ENCODE measurements at regions not wholly inside any gene's neighbourhood (a gene's known extent, or its start where the extent isn't known, plus 50 kb on each side); places are given as distances from the start of the nearest gene placed in this dataset.
"Not testable (repeated sequence)": the region's sequence is repeated elsewhere in the genome, so short reads cannot be mapped to it uniquely, and the experiment has no call there.

GRCh38 chr11:24153337-24153736 is 343.5 kb upstream of the LUZP2 start:
- no peak for DNase-seq (ENCODE audit: low spot score)

- DNase-seq (ENCODE audit: low spot score): no peak
These were observed 341.1 kb upstream of the LUZP2 start for GRCh38 chr11:24155792-24156191.

- no peak for DNase-seq (ENCODE audit: low spot score)
These were observed 339.5 kb upstream of the LUZP2 start for GRCh38 chr11:24157316-24157715.

DNA sequence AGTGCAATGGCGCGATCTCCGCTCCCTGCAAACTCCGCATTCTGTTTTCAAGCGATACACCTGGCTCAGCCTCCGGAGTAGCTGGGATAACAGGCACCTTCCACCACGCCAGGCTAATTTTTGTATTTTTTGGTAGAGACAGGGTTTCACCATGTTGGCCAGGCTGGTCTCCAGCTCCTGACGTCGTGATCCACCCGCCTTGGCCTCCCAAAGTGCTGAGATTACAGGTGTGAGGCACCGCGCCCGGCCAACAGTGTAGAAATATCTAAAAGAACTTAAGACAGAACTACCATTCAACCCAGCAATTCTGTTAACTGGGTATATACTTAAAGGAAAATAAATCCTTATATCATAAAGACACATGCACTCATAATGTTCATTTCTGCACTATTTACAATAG is 335.3 kb upstream of the LUZP2 start:
- DNase-seq (ENCODE audit: low spot score): no peak

DNA sequence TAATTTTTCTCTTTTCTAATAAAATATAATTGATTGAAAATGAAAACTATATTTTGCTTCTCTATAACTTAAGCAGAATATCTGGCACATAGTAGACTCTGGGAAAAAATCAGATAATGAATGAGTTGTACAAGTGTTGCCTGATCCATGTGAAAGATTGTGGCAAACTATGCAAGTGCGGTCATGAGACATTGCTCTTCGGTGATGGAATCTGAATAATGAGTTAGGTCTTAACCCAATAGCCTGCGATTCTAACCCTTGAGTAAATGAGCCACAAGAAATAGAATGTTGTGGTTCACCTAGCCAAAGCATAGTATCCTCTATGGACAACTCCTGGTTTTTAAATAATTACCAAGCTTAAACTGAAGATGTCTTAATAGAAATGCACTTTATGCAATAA is 333.7 kb upstream of the LUZP2 start:
- no peak for DNase-seq (ENCODE audit: low spot score)

DNA sequence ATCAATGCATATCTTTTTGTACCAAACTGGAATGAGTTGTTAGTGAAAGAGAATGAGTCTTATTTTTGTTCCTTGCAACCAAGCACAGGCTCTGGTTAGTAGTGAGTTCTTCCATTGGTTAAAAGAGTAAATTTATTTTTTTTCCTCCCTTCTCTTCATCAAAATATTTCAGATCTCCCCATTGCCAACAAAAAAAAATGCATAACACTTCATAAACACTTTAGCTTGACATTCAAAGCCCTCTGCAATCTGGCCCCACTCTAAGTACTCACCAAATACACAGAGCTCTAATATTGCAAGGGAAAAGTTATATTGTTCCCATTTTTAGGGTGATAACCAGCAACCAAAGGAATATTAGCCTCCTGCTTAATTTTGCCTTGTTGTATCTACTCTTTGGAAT is 333.0 kb upstream of the LUZP2 start:
- DNase-seq (ENCODE audit: low spot score): no peak

- DNase-seq (ENCODE audit: low spot score): no peak
These were observed 325.0 kb upstream of the LUZP2 start for GRCh38 chr11:24171869-24172268.

DNA sequence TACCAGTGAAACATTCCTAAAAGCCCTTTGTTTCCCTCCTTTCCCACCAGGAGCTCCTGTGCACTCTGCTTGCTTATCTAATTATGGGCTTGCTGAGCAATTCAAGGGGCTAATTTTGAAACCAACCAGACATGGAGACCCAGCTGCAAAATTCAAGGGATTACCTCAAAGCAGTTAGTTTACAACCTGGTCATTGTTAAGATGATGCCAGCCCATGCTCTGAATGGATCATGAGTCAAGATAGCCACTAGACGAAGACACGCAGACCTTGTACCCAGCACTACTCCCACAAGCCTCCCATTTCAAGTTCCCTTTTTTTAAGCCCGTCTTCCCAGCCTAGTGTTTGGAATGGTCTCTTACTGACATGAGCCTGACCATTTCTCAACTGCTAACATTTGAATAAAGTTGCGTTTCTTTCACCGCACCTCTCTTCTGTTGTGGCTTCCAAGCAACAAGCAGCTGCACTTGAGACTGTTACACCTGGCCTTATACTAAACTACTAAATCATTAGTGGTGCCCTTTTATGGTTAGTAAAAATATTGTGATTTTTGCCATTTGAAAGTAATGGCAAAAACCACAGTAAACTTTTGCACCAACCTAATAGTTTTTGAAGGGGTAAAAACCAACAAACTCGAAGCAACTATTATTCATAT is 315.3 kb upstream of the LUZP2 start:
- DNase-seq (ENCODE audit: low spot score): no peak

- DNase-seq (ENCODE audit: low spot score): not testable (repeated sequence)
These were observed 311.3 kb upstream of the LUZP2 start for GRCh38 chr11:24185535-24185934.

DNA sequence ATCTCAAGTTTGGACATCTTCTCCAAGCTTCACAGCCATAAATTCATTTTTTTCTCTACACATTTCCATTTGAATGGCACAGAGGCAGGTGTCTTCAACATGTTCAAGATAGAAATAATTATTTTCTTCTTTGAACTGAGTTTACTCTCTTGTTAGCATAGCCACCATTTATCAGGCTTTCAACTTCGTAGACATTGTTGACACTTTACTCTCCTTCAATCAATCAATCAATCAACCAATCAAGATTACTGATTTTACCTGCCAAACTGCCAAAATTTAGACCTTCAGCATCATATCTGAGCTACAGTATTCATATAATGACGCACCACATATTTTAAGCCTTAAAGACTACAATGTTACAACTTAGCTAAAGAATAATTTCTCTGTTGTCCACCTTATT is 300.1 kb upstream of the LUZP2 start:
- no peak for DNase-seq (ENCODE audit: low spot score)

GRCh38 chr11:24198481-24198880 is 298.4 kb upstream of the LUZP2 start:
- no peak for DNase-seq (ENCODE audit: low spot score)

GRCh38 chr11:24199461-24199860 is 297.4 kb upstream of the LUZP2 start:
- DNase-seq (ENCODE audit: low spot score): no peak

- no peak for DNase-seq (ENCODE audit: low spot score)
These were observed 290.8 kb upstream of the LUZP2 start for GRCh38 chr11:24206030-24206429.

- DNase-seq (ENCODE audit: low spot score): no peak
These were observed 290.3 kb upstream of the LUZP2 start for GRCh38 chr11:24206511-24206910.

- no peak for DNase-seq (ENCODE audit: low spot score)
These were observed 280.4 kb upstream of the LUZP2 start for GRCh38 chr11:24216488-24216887.

DNA sequence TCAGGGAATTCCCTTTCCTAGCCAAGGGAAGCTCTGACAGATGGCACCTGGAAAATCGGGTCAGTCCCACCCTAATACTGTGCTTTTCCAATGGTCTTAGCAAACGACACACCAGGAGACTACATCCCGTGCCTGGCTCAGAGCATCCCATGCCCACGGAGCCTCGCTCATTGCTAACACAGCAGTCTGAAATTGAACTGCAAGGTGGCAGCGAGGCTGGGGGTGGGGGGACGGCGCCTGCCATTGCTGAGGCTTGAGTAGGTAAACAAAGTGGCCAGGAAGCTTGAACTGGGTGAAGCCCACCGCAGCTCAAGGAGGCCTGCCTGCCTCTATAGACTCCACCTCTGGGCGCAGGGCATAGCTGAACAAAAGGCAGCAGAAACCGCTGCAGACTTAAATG is 279.5 kb upstream of the LUZP2 start:
- DNase-seq (ENCODE audit: low spot score): not testable (repeated sequence)

DNA sequence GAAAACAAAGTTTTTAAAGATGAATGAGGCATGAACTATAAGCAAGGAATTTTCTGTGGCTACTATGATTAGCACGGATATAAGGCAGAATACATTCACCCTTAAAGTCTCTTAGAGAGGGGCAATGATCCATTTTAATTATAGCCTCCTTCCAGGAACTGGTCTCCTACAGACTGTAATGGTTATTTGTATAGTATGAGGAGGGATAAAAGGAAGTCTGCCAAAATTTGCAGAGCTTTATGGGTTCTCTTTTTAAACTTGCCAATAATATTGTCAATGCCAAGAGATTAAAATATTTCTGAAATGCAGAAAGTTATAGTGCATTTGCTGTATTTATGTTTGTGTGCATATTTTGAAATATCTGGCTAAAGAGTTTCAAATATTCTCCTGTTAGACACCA is 271.4 kb upstream of the LUZP2 start:
- no peak for DNase-seq (ENCODE audit: low spot score)

GRCh38 chr11:24226606-24227005 is 270.2 kb upstream of the LUZP2 start:
- no peak for DNase-seq (ENCODE audit: low spot score)

GRCh38 chr11:24233041-24233440 is 263.8 kb upstream of the LUZP2 start:
- DNase-seq (ENCODE audit: low spot score): no peak

GRCh38 chr11:24234822-24235508 is 261.9 kb upstream of the LUZP2 start:
- no peak for DNase-seq (ENCODE audit: low spot score)

DNA sequence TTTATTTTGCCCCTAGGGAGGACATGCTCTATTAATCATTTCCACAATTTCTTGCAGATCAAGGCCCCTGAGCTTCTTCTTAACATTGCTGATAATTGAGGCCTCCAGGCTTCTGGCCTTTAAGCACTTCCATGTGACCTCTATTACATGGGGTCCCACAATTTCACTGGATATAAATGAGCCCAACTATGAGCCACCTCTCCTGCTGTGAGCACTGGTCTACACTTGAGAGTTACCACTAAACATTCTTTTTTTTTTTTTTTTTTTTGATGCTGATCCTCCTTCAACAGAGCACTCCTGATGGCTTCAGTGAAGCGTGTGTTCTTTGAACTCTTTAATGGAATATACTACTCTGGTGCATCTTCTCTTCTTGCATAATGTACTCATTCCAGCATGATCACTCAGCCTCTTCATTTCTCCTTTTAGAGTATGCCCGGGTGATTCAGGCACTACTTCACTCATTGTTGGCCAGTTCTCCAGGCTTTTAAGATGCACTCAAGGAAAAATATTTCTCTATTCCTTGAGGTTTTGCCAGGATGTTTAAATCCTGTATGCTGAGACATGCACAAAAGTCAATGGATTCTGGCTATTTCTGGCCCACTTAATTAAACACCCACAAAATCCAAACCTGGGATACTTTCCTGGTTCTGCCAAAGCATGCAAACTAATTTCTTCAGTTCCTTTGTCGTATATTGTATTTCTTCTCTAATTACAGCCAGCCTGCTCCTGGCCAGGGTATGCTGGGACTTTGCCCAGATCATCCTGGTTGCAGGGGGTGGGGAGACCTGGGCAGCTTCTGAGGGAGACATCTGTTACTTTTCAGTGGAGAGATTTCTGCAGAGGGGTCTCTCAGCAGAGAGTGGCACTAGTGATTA is 257.8 kb upstream of the LUZP2 start:
- no peak for DNase-seq (ENCODE audit: low spot score)

DNA sequence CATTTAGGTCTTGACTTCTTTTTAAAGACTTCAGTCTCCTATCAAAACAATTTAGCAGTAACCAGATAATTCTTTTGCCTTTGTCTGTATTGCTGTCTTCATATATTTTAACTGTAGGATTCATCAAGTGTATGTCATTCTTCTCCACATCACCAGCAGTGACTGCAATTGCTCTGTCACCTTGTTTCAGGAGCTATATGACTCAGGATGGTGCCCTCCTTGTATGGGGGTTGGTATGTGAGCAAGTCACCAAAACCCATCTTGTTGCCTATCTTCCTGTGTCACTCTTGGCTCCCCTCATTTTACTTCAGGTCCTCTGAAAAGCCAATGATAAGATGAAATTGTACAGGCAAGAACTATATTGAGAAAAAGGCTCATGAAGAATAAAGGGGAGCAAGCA is 256.9 kb upstream of the LUZP2 start:
- no peak for DNase-seq (ENCODE audit: low spot score)

Data from mucosa of gallbladder (tissue), 1 donor.